ENCODE measurements at regions not wholly inside any gene's neighbourhood (a gene's known extent, or its start where the extent isn't known, plus 50 kb on each side); places are given as distances from the start of the nearest gene placed in this dataset.

- TF ChIP-seq IRF1 (CRISPR knock-in tag; IDR thresholded peaks at IDR 0.05; ENCODE audit: borderline replicate concordance), result no peak
- TF ChIP-seq TCFL5 (CRISPR knock-in tag; conservative IDR thresholded peaks at IDR 0.05), result no peak
- TF ChIP-seq EP300 (IDR thresholded peaks at IDR 0.05; ENCODE audit: low read length), result no peak
- TF ChIP-seq E2F1 (CRISPR knock-in tag; IDR thresholded peaks at IDR 0.05), result no peak
- no peak for TF ChIP-seq E2F4 (CRISPR knock-in tag; IDR thresholded peaks at IDR 0.05; ENCODE audit: low read depth)
- TF ChIP-seq USF1 (CRISPR knock-in tag; IDR thresholded peaks at IDR 0.05), result no peak
- no peak for TF ChIP-seq VEZF1 (CRISPR knock-in tag; IDR thresholded peaks at IDR 0.05)
- no peak for TF ChIP-seq FOXM1 (IDR thresholded peaks at IDR 0.05; ENCODE audit: low read depth)
- no peak for TF ChIP-seq FOXM1 (CRISPR knock-in tag; IDR thresholded peaks at IDR 0.05; ENCODE audit: low read depth)
- no peak for TF ChIP-seq ZBTB8A (IDR thresholded peaks at IDR 0.05; ENCODE audit: partially characterized antibody)
- no peak for TF ChIP-seq HOMEZ (CRISPR knock-in tag; IDR thresholded peaks at IDR 0.05)
- TF ChIP-seq BACH1 (tag; IDR thresholded peaks at IDR 0.05), result no peak
Observed at GRCh38 chr17:6924208-6924607, 71.6 kb upstream of the ALOX12 start.

Data from K562 (cell line).